Adrenal gland (tissue), 9 donors: ENCODE measurements at regions not wholly inside any gene's neighbourhood (a gene's known extent, or its start where the extent isn't known, plus 50 kb on each side); places are given as distances from the start of the nearest gene placed in this dataset.

Experiments
- DNase-seq, 7 donors: peaks; one replicate each; pipeline ENCODE4 v3.0.0-alpha.2; 2019 to 2020
- H3K27ac ChIP-seq, 5 donors: fragments of 200-600 bp; sonication (generic) in 4 of 5; 1 replicate in 3 of 5; 2 replicates in 2 of 5; pipeline versions ENCODE4 v1.5.1 to v1.8.0; 2016 to 2020; ENCODE audit warnings: mild to moderate bottlenecking in 1 of 5
- H3K27me3 ChIP-seq: fragments of 200-600 bp; 2 replicates; pipeline ENCODE4 v1.8.0; 2021
- H3K36me3 ChIP-seq, 2 donors: fragments of 200-600 bp; replicated peaks in 1 of 2; 1 replicate in 1 of 2; 2 replicates in 1 of 2; pipeline versions ENCODE4 v1.5.1 to v1.8.0; 2018 to 2022
- H3K4me1 ChIP-seq, 2 donors: fragments of 200-600 bp; replicated peaks in 1 of 2; 1 replicate in 1 of 2; 2 replicates in 1 of 2; pipeline versions ENCODE4 v1.5.1 to v1.8.0; 2018 to 2021
- H3K4me3 ChIP-seq, 4 donors: fragments of 200-600 bp; sonication (generic) in 3 of 4; one replicate each; pipeline ENCODE4 v1.5.1; 2016 to 2018
- H3K9me3 ChIP-seq, 3 donors: fragments of 200-600 bp; sonication (generic) in 1 of 3; replicated peaks in 1 of 3; 1 replicate in 2 of 3; 2 replicates in 1 of 3; pipeline versions ENCODE4 v1.5.1 to v1.8.0; 2016 to 2021
- CTCF ChIP-seq, 6 experiments: fragments of 450-650 bp in 4 of 6; fragments of 200-600 bp in 2 of 6; sonication (generic) in 1 of 6; IDR thresholded peaks; 1 replicate in 5 of 6; 2 replicates in 1 of 6; pipeline versions ENCODE4 v1.5.1 to v1.8.0; 2016 to 2021; ENCODE audit warnings: antibody characterized with exemption in 6 of 6, mild to moderate bottlenecking in 2 of 6, moderate library complexity in 1 of 6
- POLR2A ChIP-seq, 2 donors: fragments of 450-650 bp; IDR thresholded peaks; one replicate each; pipeline ENCODE4 v1.6.1; 2017; ENCODE audit warnings: antibody characterized with exemption in 2 of 2, mild to moderate bottlenecking in 2 of 2, moderate library complexity in 1 of 2
- WGBS, 4 donors: extraction: QIAGEN DNeasy Blood & Tissue Kit in 2 of 4; methylation state at CpG; one replicate each; pipeline versions ENCODE4 v1.1.5 to v1.1.7; 2013 to 2017; 5-methylcytosine and 5-hydroxymethylcytosine counted together
- intact Hi-C, 2 donors: fragments of 100-400 bp; cut with DNase I; formaldehyde crosslinking; loops; one replicate each; pipeline versions ENCODE4 v1.14.1 to v1.15.0; 2022 to 2023
- donor health status: healthy with polysubstance abuse.
- donor health status: Bipolar disorder and iron deficiency.
- donor health status: DM: yes; HTN: yes; CAD: no.
- donor health status: DM: no; HTN: no; CAD: no.
- donor health status: DM: no; HTN: no; CAD: no.

- Histone ChIP-seq H3K4me1 (peaks cover 0 to 11% of the 10 kb centered on the region in 2 donors), H3K36me3 (no peaks in the 10 kb centered on the region), H3K27me3 (peaks cover 49% of the 10 kb centered on the region), H3K27ac (no peak overlapping the region), H3K9me3 (no peaks in the 10 kb centered on the region), H3K4me3 (no peak overlapping the region)
- no peak for TF ChIP-seq CTCF (IDR thresholded peaks at IDR 0.05)
- TF ChIP-seq POLR2A (IDR thresholded peaks at IDR 0.05): no peak
- intact Hi-C loops: no loop called here
- DNase-seq: no peak
- WGBS, 4 donors: 46 to 66% (median 57%) methylated on average over 4 of the region's 4 CpGs
These were observed 61.4 kb upstream of the POLG start for GRCh38 chr15:89395996-89396395.

GRCh38 chr15:89395461-89395871 lies 60.8 kb upstream of the POLG start:
- Histone ChIP-seq H3K27ac (no peak overlapping the region), H3K9me3 (no peaks in the 10 kb centered on the region), H3K4me1 (peaks cover 0 to 11% of the 10 kb centered on the region in 2 donors), H3K27me3 (peaks cover 44% of the 10 kb centered on the region), H3K36me3 (no peaks in the 10 kb centered on the region), H3K4me3 (no peak overlapping the region)
- DNase-seq: peak in 6 of 7 donors; percentile 52 to 79 (median 72)
- TF ChIP-seq CTCF (IDR thresholded peaks at IDR 0.05): no peak
- TF ChIP-seq POLR2A (IDR thresholded peaks at IDR 0.05): no peak
- 20 to 55% (median 39%) methylated on average over 10 of the region's 10 CpGs for WGBS, 4 donors
- intact Hi-C loops: no loop called here

- H3K4me3 ChIP-seq: no peak overlapping the region
- DNase-seq: no peak
- no peak overlapping the region for H3K27ac ChIP-seq
- H3K4me1 ChIP-seq: peaks cover 0 to 8% of the 10 kb centered on the region in 2 donors
- no peaks in the 10 kb centered on the region for H3K9me3 ChIP-seq
- peaks cover 40% of the 10 kb centered on the region for H3K27me3 ChIP-seq
- 43 to 66% (median 51%) methylated on average over 1 to 2 of the region's 2 CpGs for WGBS, 4 donors
- no peaks in the 10 kb centered on the region for H3K36me3 ChIP-seq
- TF ChIP-seq CTCF (IDR thresholded peaks at IDR 0.05): no peak
- no peak for TF ChIP-seq POLR2A (IDR thresholded peaks at IDR 0.05)
- intact Hi-C loops: no loop called here
These were observed 60.4 kb upstream of the POLG start for GRCh38 chr15:89395031-89395430.

- Histone ChIP-seq H3K36me3 (no peaks in the 10 kb centered on the region), H3K27ac (no peak overlapping the region), H3K9me3 (no peaks in the 10 kb centered on the region), H3K27me3 (peaks cover 27% of the 10 kb centered on the region), H3K4me1 (no peaks in the 10 kb centered on the region), H3K4me3 (no peak overlapping the region)
- intact Hi-C loops: no loop called here
- whole genome bisulfite sequencing, 4 donors: 69 to 88% (median 76%) methylated on average over 4 to 5 of the region's 5 CpGs
- TF ChIP-seq POLR2A (IDR thresholded peaks at IDR 0.05) (no peak), CTCF (IDR thresholded peaks at IDR 0.05) (no peak)
- no peak for DNase-seq
These were observed 58.4 kb upstream of the POLG start for GRCh38 chr15:89393056-89393455.
